ENCODE measurements at regions not wholly inside any gene's neighbourhood (a gene's known extent, or its start where the extent isn't known, plus 50 kb on each side); places are given as distances from the start of the nearest gene placed in this dataset.
"Not testable (repeated sequence)": the region's sequence is repeated elsewhere in the genome, so short reads cannot be mapped to it uniquely, and the experiment has no call there.

DNA sequence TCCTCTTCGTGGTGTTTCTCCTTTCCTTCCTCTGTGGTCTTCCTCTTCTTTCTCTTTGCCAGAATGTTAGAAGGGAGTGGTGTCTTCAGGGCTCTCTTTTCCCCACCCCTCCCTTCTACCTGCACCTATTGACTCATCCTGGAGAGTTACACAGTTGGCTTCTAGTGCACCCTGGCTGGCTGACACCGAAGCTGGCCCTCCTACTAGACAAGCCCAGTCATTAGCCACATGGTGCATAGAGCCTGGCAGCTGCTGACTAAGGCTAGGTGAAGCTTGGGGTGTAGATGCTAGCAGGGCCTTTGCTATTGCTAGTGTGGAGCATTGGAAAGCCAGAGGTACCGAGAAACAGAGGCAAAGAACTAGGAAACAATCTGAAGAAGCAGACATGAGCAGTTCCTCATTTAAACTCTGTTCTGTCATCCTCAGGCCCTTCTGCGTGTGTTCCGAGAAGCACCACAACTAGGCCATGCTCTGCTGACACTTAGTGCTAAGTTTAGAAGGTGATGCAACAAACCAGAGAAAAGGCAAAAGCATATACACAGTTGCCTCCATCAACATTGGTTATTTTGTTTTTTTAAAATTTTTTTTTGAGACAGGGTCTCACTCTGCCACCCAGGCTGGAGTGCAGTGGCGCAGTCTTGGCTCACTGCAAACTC lies 213.9 kb downstream of the BAMBI start:
- TF ChIP-seq, protein P1, sequence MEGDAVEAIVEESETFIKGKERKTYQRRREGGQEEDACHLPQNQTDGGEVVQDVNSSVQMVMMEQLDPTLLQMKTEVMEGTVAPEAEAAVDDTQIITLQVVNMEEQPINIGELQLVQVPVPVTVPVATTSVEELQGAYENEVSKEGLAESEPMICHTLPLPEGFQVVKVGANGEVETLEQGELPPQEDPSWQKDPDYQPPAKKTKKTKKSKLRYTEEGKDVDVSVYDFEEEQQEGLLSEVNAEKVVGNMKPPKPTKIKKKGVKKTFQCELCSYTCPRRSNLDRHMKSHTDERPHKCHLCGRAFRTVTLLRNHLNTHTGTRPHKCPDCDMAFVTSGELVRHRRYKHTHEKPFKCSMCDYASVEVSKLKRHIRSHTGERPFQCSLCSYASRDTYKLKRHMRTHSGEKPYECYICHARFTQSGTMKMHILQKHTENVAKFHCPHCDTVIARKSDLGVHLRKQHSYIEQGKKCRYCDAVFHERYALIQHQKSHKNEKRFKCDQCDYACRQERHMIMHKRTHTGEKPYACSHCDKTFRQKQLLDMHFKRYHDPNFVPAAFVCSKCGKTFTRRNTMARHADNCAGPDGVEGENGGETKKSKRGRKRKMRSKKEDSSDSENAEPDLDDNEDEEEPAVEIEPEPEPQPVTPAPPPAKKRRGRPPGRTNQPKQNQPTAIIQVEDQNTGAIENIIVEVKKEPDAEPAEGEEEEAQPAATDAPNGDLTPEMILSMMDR (IDR thresholded peaks at IDR 0.05; ENCODE audit: partially characterized antibody, unreplicated experiment): no peak
- Mint-ChIP-seq H3K4me3 (ENCODE audit: unreplicated experiment) (no peak overlapping the region), H3K27me3 (ENCODE audit: unreplicated experiment) (peaks cover 5% of the 10 kb centered on the region), H3K4me1 (ENCODE audit: low read depth, unreplicated experiment) (no peaks in the 10 kb centered on the region), H3K36me3 (ENCODE audit: unreplicated experiment) (no peaks in the 10 kb centered on the region), H3K27ac (ENCODE audit: unreplicated experiment) (no peak overlapping the region), H3K9me3 (ENCODE audit: unreplicated experiment) (no peaks in the 10 kb centered on the region)
- DNase-seq: no peak

DNA sequence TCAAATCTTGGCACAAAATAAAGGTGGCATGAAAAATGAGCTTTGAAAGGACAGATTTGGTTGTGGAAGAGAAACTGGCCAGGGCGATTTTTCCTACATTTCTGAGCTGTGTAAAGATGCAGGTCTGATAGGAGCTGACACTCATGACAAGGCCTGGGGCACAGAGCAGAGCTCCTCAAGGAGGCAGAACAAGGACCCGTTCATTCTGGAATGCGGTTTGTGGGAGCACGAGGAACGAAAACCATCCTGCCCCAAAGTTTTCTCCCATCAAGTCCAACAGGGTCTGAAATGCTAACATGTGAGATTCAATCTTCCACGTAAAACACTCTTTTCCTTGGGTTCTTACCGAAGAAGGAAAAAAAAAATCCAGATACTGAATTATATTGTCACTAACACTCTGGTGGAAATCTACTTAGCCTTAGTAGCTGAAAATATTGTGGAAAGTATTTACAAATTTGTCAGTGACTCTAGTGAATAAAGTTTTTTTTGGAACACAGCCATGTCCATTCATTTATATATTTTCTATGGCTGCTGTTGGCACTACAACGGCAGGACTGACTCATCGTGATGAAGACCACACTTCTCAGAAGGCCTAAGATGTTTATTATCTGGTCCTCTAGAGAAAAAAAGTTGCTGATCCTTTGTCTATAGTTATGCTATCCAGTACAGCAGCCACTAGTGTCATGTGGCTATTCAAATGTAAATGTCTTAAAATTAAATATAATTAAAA lies 215.7 kb downstream of the BAMBI start:
- Mint-ChIP-seq H3K4me3 (ENCODE audit: unreplicated experiment) (no peak overlapping the region), H3K27ac (ENCODE audit: unreplicated experiment) (no peak overlapping the region), H3K27me3 (ENCODE audit: unreplicated experiment) (peaks cover 5% of the 10 kb centered on the region), H3K36me3 (ENCODE audit: unreplicated experiment) (no peaks in the 10 kb centered on the region), H3K9me3 (ENCODE audit: unreplicated experiment) (no peaks in the 10 kb centered on the region), H3K4me1 (ENCODE audit: low read depth, unreplicated experiment) (no peaks in the 10 kb centered on the region)
- TF ChIP-seq, protein P1 (IDR thresholded peaks at IDR 0.05; ENCODE audit: partially characterized antibody, unreplicated experiment): no peak
- DNase-seq: no peak

DNA sequence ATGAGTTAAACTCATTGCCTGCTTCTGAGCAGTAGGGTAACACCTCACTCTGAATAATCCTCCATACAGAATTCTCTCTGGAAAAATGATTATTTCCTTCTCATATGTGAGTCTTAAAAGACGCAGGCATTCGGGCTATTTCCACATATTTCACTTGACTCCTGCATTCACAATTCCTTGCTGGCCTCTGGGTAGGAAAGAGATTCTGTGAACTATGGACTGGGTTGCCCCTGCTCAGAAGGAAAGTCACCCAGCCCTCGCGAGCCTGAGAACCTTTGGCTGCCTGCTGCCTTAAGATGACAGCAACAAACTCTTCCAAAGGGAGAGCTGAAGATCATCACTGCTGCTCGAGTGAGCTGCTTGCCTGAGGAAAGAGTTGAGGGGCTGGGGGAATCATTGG lies 216.8 kb downstream of the BAMBI start:
- DNase-seq: no peak
- H3K9me3 Mint-ChIP-seq (ENCODE audit: unreplicated experiment): no peaks in the 10 kb centered on the region

DNA sequence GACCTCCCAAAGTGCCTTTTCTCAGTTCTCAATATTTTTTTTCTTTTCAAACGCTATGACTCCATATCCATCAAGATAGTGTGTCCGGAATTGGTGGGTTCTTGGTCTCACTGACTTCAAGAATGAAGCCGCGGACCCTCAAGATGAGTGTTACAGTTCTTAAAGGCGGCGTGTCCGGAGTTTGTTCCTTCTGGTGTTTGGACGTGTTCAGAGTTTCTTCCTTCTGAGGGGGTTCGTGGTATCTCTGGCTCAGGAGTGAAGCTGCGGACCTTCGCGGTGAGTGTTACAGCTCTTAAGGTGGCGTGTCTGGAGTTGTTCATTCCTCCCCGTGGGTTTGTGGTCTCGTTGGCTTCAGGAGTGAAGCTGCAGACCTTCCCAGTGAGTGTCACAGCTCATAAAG lies 218.3 kb downstream of the BAMBI start:
- not testable (repeated sequence) for H3K36me3 Mint-ChIP-seq (ENCODE audit: unreplicated experiment); H3K4me3 Mint-ChIP-seq (ENCODE audit: unreplicated experiment); H3K27ac Mint-ChIP-seq (ENCODE audit: unreplicated experiment); H3K4me1 Mint-ChIP-seq (ENCODE audit: low read depth, unreplicated experiment); H3K9me3 Mint-ChIP-seq (ENCODE audit: unreplicated experiment); DNase-seq; H3K27me3 Mint-ChIP-seq (ENCODE audit: unreplicated experiment)

More for the DNA sequence above, 216.8 kb downstream of the BAMBI start:
- H3K27ac Mint-ChIP-seq (ENCODE audit: unreplicated experiment): no peak overlapping the region
- H3K4me1 Mint-ChIP-seq (ENCODE audit: low read depth, unreplicated experiment): no peaks in the 10 kb centered on the region
- H3K36me3 Mint-ChIP-seq (ENCODE audit: unreplicated experiment): no peaks in the 10 kb centered on the region
- no peak overlapping the region for H3K4me3 Mint-ChIP-seq (ENCODE audit: unreplicated experiment)
- TF ChIP-seq, protein P1 (IDR thresholded peaks at IDR 0.05; ENCODE audit: partially characterized antibody, unreplicated experiment): no peak
- H3K27me3 Mint-ChIP-seq (ENCODE audit: unreplicated experiment): peaks cover 3% of the 10 kb centered on the region

DNA sequence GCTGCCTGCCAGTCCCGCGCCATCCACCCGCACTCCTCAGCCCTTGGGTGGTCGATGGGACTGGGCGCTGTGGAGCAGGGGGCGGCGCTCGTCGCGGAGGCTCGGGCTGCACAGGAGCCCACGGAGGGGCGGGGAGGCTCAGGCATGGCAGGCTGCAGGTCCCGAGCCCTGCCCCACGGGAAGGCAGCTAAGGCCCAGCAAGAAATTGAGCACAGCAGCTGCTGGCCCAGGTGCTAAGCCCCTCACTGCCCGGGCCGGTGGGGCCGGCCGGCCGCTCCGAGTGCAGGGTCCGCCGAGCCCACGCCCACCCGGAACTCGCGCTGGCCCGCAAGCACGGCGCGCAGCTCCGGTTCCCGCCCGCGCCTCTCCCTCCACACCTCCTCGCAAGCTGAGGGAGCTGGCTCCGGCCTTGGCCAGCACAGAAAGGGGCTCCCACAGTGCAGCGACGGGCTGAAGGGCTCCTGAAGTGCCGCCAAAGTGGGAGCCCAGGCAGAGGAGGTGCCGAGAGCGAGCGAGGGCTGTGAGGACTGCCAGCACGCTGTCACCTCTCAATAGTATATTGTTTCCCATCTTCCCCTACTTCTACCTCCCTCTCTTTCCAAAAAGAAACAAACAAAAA lies 219.6 kb downstream of the BAMBI start:
- H3K9me3 Mint-ChIP-seq (ENCODE audit: unreplicated experiment); H3K27ac Mint-ChIP-seq (ENCODE audit: unreplicated experiment); H3K36me3 Mint-ChIP-seq (ENCODE audit: unreplicated experiment); DNase-seq; H3K27me3 Mint-ChIP-seq (ENCODE audit: unreplicated experiment); H3K4me1 Mint-ChIP-seq (ENCODE audit: low read depth, unreplicated experiment); H3K4me3 Mint-ChIP-seq (ENCODE audit: unreplicated experiment): not testable (repeated sequence)
